PC-9 (cell line): ENCODE measurements at regions not wholly inside any gene's neighbourhood (a gene's known extent, or its start where the extent isn't known, plus 50 kb on each side); places are given as distances from the start of the nearest gene placed in this dataset.

Experiments used
- BruUV-seq: library from RNA; stranded (reverse); fragments of 400-500 nt; replicated peaks from 2 replicates; lab custom pipeline; 2021; lab: Mats Ljungman, UMichigan
- CTCF ChIA-PET: fragments of 300-600 bp; sonication (Branson Sonifier 250); formaldehyde crosslinking; loops from one replicate; lab custom pipeline; 2022; ENCODE audit warnings: antibody characterized with exemption; lab: Charles Lee
- POLR2A ChIA-PET: fragments of 300-600 bp; sonication (Branson Sonifier 250); formaldehyde crosslinking; loops from one replicate; lab custom pipeline; 2022; ENCODE audit warnings: antibody characterized with exemption; ENCODE audit not compliant: unreplicated experiment; lab: Charles Lee
- DNase-seq, 2 experiments: peaks; one replicate each; pipeline versions ENCODE4 v3.0.0 to v3.0.0-alpha.2; 2015 to 2022; ENCODE audit warnings: mixed read lengths in 1 of 2
- H2AFZ ChIP-seq: fragments of 200-600 bp; sonication (generic); 2 replicates; pipeline ENCODE4 v1.8.1; 2017; ENCODE audit warnings: antibody characterized with exemption
- H3F3A ChIP-seq: fragments of 200-600 bp; sonication (generic); 2 replicates; pipeline ENCODE4 v1.8.1; 2017; ENCODE audit warnings: antibody characterized with exemption, mild to moderate bottlenecking, low read depth; ENCODE audit not compliant: insufficient read depth
- H3K27ac ChIP-seq: fragments of 200-600 bp; sonication (generic); 2 replicates; pipeline ENCODE4 v1.6.1; 2016; ENCODE audit warnings: mixed run types
- H3K27me3 ChIP-seq: fragments of 200-600 bp; sonication (generic); 2 replicates; pipeline ENCODE4 v1.6.1; 2016; ENCODE audit warnings: low read depth, mixed run types; ENCODE audit not compliant: insufficient read depth
- H3K36me3 ChIP-seq: fragments of 200-600 bp; sonication (generic); 2 replicates; pipeline ENCODE4 v1.6.1; 2016; ENCODE audit warnings: low read depth, mixed run types
- H3K4me1 ChIP-seq: fragments of 200-600 bp; sonication (generic); replicated peaks from 2 replicates; pipeline ENCODE4 v1.6.1; 2016; ENCODE audit warnings: mixed run types; ENCODE audit not compliant: insufficient read depth
- H3K4me2 ChIP-seq: fragments of 200-600 bp; sonication (generic); 2 replicates; pipeline ENCODE4 v1.6.1; 2017; ENCODE audit warnings: mixed run types
- H3K4me3 ChIP-seq: fragments of 200-600 bp; sonication (generic); 2 replicates; pipeline ENCODE4 v1.6.1; 2016; ENCODE audit warnings: mixed run types
- H3K79me2 ChIP-seq: fragments of 200-600 bp; sonication (generic); 2 replicates; pipeline ENCODE4 v1.6.1; 2017; ENCODE audit warnings: low read depth, mixed run types
- H3K9me2 ChIP-seq: fragments of 200-600 bp; sonication (generic); 2 replicates; pipeline ENCODE4 v1.8.1; 2017; ENCODE audit warnings: mild to moderate bottlenecking; ENCODE audit not compliant: insufficient read depth
- H3K9me3 ChIP-seq: fragments of 200-600 bp; sonication (generic); 2 replicates; pipeline ENCODE4 v1.8.1; 2016; ENCODE audit warnings: low read depth; ENCODE audit not compliant: insufficient read depth
- H4K20me1 ChIP-seq: fragments of 200-600 bp; sonication (generic); 2 replicates; pipeline ENCODE4 v1.8.1; 2017; ENCODE audit not compliant: insufficient read depth
- EZH2 ChIP-seq: fragments of 200-600 bp; sonication (generic); IDR thresholded peaks from 2 replicates; pipeline ENCODE4 v1.8.0; 2017; ENCODE audit warnings: antibody characterized with exemption, low read depth
- intact Hi-C: fragments of 100-400 bp; cut with micrococcal nuclease; formaldehyde crosslinking; loops from one replicate; pipeline ENCODE4 v1.10.0; 2022; ENCODE audit not compliant: unreplicated experiment
- TF ChIP-seq, protein P1 (sequence below): fragments of 200-600 bp; sonication (generic); conservative IDR thresholded peaks from 2 replicates; pipeline ENCODE4 v1.6.1; 2017; ENCODE audit warnings: mixed run types, antibody characterized with exemption, mild to moderate bottlenecking, moderate library complexity

DNA sequence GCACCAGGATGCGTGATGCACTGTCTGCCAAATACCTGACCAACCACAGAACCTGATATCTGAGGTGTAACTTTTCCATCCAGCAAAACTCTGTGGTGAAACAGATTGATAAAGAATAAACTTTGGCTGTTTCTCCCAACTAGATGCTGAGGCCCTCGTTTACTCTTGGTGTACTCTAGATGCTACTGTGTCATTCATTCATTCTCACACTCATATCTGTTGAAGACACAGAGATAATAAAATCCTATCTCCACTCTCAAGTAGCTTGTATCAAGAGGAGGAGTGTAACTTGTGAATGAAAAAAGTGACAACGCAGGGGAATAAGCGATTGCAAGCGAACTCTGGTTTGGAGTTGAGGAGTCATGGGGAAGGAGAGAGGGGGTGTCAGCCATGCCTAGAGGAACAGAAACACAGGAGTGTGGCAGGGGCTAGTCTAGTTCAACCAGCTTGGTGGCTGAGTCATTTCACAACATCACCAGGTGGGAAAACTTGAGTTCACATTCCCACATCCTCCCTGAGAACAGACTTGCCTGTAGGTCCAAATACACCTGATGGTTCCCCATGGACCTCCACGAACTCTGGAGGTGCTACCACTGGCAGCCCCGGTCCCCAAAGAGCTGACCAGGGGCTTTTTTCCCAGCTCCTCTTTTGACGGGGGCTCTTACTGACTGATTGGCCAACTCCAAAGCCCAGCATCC, 73.3 kb upstream of the SNRK start:
- no peaks in the 10 kb centered on the region for H4K20me1 ChIP-seq
- H3K4me2 ChIP-seq = peak overlapping the region; percentile 15; the same call in 1 of the 2 replicates
- no peak for TF ChIP-seq EZH2
- no peaks in the 10 kb centered on the region for H3K9me2 ChIP-seq
- no peaks in the 10 kb centered on the region for H3K79me2 ChIP-seq
- ChIA-PET POLR2A (no interaction called here), CTCF (no interaction called here)
- intact Hi-C loops = no loop called here
- peak; percentile 5 to 52 for DNase-seq
- H3K9me3 ChIP-seq = no peaks in the 10 kb centered on the region
- no peak overlapping the region for H3K27ac ChIP-seq
- H3K36me3 ChIP-seq = no peaks in the 10 kb centered on the region
- H2AFZ ChIP-seq = no peak overlapping the region
- no TSS peak for BruUV-seq
- peaks cover 26% of the 10 kb centered on the region for H3K4me1 ChIP-seq
- H3F3A ChIP-seq = no peaks in the 10 kb centered on the region
- no peak overlapping the region for H3K4me3 ChIP-seq
- no peaks in the 10 kb centered on the region for H3K27me3 ChIP-seq

DNA sequence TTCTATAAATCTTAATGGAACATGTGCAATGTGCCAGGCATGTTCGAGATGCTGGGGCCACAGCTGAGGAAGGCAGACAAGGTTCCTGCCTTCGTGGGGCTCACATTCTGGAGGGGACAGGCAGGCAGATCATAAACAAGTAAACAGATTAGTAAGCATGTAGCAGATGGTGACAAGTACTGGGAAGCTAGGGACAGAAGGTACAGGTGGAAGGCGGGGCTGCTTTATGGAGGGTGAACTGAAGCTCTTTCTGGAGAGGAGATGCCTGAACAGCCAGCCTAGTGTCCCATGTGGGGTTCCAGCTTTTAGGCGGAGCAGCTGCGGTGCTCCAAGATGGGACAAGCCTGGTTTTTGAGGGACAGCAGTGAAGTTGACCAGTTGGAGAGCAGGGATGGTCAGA, 74.7 kb upstream of the SNRK start:
- Histone ChIP-seq H3K9me3 (no peaks in the 10 kb centered on the region), H3K36me3 (no peaks in the 10 kb centered on the region), H3K27me3 (no peaks in the 10 kb centered on the region), H3K4me1 (peaks cover 26% of the 10 kb centered on the region), H3K9me2 (no peaks in the 10 kb centered on the region), H4K20me1 (no peaks in the 10 kb centered on the region), H3K4me2 (no peak overlapping the region), H3K27ac (no peak overlapping the region), H2AFZ (no peak overlapping the region), H3K79me2 (no peaks in the 10 kb centered on the region), H3K4me3 (no peak overlapping the region), H3F3A (no peaks in the 10 kb centered on the region)
- no peak for DNase-seq
- TF ChIP-seq, protein P1, sequence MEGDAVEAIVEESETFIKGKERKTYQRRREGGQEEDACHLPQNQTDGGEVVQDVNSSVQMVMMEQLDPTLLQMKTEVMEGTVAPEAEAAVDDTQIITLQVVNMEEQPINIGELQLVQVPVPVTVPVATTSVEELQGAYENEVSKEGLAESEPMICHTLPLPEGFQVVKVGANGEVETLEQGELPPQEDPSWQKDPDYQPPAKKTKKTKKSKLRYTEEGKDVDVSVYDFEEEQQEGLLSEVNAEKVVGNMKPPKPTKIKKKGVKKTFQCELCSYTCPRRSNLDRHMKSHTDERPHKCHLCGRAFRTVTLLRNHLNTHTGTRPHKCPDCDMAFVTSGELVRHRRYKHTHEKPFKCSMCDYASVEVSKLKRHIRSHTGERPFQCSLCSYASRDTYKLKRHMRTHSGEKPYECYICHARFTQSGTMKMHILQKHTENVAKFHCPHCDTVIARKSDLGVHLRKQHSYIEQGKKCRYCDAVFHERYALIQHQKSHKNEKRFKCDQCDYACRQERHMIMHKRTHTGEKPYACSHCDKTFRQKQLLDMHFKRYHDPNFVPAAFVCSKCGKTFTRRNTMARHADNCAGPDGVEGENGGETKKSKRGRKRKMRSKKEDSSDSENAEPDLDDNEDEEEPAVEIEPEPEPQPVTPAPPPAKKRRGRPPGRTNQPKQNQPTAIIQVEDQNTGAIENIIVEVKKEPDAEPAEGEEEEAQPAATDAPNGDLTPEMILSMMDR = no peak
- TF ChIP-seq EZH2 = no peak
- no TSS peak for BruUV-seq
- intact Hi-C loops = no loop called here
- POLR2A ChIA-PET = no interaction called here
- CTCF ChIA-PET = no interaction called here

DNA sequence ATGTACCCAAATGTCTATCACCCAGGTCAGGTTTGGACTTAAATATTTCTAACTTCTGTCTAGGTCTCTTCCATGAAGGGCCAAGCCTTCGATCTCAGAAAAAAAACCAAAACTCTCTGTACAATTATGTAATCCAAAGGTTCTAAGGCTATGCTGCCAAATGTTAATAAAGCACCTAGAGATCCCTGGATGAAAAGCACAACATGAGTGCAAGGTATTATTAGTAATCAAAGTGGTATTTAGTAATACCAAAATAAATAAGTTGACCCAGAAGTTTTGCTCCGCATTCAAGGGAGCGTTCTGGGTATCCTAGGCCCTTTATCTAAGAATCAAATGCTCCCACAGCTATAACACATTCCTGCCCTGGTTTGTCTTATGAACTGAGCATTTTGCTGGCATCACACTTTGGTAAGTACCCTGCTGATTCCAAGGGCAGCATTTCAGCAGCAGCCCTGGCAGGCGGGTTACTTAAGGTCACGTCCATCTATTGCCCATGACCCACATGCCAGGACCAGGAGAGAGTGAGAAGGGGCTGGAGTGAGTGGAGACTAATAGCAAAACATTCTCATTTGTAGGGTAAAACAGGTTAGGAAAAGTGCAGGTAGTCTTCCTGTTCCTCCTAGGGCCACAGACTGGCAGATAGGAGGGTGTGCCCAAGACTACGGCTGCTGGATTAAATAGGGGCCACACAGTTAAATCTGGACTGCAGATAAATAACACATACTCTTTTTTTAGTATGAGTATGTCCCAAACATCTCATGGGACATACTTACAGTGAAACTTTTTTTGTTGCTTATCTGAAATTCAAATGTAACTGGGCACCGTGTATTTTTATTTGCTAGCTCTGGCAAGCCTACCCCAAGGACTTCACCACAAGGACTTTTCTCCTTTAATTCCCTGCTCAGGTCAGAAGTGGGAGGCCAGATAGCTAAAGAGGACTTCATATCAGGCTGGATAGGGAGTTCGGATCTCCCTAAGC, 76.0 kb upstream of the SNRK start:
- Histone ChIP-seq H3F3A (no peaks in the 10 kb centered on the region), H2AFZ (no peak overlapping the region), H3K4me3 (no peak overlapping the region), H3K27ac (no peak overlapping the region), H3K27me3 (no peaks in the 10 kb centered on the region), H3K9me3 (no peaks in the 10 kb centered on the region), H3K4me2 (no peak overlapping the region), H4K20me1 (no peaks in the 10 kb centered on the region), H3K79me2 (no peaks in the 10 kb centered on the region), H3K36me3 (no peaks in the 10 kb centered on the region), H3K9me2 (no peaks in the 10 kb centered on the region), H3K4me1 (peaks cover 26% of the 10 kb centered on the region)
- no peak for TF ChIP-seq EZH2
- TF ChIP-seq, protein P1 = no peak
- CTCF ChIA-PET = no interaction called here
- no peak for DNase-seq
- POLR2A ChIA-PET = no interaction called here
- no TSS peak for BruUV-seq
- intact Hi-C loops = no loop called here
